CD4-positive, alpha-beta T cell treated with Interleukin-17A for 4 hours (primary cell): ENCODE measurements at regions not wholly inside any gene's neighbourhood (a gene's known extent, or its start where the extent isn't known, plus 50 kb on each side); places are given as distances from the start of the nearest gene placed in this dataset.
A peak's percentile ranks its signal among the peaks of the same experiment; 100 is the strongest.

Experiments
- DNase-seq: peaks from one replicate; pipeline ENCODE4 v3.0.0-alpha.2; 2020; ENCODE audit warnings: mixed read lengths

DNA sequence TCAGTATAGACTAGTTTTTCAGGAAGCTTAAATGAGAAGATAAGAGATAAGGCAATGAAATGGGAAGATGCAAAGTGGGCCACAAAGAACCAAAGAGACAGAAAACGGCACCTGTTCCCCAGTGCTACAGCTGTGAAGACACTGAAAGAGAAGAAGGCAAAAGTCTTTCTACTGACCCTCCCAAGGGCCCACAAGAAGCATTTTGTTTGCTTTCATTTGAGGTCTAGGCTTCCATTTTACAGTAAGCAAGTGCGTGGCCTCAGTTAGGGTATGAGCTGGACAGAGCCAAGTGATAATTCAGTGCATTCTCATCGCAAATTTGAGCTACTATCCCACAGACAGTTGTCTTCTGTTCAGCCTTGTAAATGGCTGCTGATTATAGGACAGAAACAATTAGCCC is 53.4 kb upstream of the STK17B start:
- no peak for DNase-seq

- no peak for DNase-seq
Measured at GRCh38 chr2:196225213-196225612, 53.8 kb upstream of the STK17B start.

DNA sequence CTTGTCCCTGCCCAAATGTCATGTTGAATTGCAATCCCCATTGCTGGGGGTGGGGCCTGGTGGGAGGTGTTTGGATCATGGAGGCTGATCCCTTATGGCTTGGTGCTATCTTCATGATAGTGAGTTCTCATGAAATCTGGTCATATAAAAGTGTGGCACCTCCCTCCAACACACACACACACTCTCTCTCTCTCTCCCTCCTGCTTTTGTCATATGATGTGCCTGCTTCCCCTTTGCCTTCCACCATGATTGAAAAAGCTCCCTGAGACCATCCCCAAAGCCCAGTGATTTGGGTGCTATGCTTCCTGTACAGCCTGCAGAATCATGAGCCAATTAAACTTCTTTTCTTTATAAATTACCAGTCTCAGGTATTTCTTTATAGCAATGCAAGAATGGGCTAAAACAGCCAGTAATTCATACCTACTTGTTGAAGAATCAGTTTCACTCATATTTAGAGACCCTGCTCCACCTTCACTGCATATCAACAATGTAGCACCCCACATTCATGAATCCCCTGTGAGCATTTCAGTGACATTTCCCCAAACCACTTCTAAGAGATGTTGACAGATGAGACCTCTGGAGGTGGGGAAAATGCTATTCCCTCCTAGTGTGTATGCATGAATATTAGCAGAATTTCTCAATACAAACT is 54.8 kb upstream of the STK17B start:
- DNase-seq: no peak

DNA sequence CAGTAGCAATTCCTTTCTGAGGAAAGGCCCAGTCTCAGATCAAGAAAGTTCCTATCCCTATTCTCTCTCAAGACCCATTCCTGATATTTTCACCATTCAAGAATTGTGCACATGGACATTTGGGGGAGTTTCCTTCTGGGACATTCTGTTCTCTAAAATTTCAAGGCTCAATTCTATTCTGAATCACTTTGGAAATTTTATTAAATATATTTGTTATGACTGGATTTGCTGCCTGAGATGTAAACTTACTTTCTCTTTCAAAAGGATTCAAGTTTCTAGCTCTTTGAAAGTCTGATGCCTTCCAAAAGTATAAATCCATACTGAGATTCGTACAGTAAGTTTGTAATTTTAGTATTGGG is 55.3 kb upstream of the STK17B start:
- no peak for DNase-seq

DNA sequence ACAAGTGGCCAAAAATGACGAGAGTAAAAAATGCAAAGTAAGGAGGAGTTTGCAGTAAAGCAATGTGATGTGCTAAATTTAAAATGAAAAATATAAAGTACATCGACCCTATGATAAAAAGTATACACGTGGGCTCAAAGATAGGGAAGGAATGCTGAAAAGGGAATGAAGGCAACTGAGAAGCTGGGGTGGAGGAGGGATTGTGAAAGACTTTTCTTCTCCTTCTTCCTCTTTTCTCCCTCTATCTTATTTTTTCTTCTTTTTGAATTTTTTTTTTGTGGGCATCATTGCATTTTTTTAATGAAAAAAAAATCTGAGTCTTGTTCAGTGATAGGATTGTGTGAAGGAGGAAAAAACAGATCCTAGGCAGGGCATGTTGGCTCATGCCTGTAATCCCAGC is 57.6 kb upstream of the STK17B start:
- DNase-seq: no peak

DNA sequence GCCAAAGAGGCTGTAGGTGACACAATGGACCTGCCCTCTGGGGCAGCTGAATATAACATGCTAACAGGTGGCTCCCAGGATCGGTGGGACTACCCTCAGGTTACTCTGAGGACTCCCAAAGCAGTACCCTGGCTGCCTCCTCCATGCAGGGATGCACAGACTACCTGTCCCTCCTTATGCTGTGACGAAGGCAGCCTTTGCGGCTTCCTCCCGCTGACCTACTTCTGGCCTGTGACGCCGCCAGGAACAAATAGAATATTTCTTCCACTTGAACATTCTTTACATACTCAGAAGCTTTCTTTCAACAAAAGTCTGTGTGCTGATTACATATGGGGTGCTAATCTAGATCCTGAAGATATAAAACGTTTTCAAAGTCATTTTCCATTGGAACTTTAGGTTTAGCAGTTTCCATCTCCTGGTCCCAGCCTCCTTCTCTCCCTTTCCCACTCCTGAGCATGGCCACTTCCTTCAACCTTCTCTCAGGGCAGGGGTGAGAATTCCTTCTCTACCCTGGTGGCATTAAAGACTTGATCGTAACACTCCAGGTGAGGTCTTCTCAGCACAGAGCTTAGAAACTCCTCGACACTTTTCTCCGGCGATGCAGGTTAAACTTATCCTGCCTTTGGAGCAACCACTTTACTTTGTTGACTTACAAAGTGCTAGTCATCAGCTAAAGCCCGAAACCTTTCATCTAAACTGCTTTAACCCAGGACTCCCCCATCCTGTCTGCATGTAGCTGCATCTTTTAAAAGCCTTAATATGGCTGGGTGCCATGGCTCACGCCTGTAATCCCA is 58.9 kb upstream of the STK17B start:
- peak; percentile 72 for DNase-seq

- peak; percentile 24 for DNase-seq
Measured at GRCh38 chr2:196233021-196233804, 61.8 kb upstream of the STK17B start.

DNA sequence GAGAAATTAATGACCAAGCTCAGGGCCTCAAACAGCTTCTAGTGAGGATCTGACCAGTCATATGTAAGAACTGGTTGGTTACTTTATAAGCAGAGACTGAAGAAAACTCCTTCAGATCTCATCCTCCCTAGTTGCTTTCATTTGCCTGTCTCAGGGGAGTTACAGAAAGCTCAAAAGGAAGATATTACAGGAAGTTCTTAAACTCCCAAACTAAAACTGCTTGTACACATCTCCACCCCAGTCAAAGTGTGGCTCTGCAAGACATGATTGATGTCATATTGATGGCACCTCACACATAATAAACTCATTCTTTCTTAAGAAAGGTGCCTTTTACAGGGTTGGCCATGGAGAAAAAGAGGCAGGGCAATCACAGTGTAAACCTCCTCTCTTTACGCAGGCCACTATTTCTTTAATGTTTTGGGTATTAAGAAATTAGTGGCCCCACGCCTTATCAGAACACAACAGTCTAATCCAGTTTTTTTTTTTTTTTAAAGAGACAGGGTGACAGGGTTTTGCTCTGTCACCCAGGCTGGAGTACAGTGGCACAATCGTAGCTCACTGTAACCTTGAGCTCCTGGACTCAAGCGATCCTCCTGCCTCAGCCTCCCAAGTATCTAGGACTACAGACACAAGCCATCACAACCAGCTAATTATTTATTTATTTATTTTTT is 62.6 kb upstream of the STK17B start:
- DNase-seq: peak; percentile 30

- peak; percentile 60 for DNase-seq
Measured at GRCh38 chr2:196234672-196235071, 63.3 kb upstream of the STK17B start.

DNA sequence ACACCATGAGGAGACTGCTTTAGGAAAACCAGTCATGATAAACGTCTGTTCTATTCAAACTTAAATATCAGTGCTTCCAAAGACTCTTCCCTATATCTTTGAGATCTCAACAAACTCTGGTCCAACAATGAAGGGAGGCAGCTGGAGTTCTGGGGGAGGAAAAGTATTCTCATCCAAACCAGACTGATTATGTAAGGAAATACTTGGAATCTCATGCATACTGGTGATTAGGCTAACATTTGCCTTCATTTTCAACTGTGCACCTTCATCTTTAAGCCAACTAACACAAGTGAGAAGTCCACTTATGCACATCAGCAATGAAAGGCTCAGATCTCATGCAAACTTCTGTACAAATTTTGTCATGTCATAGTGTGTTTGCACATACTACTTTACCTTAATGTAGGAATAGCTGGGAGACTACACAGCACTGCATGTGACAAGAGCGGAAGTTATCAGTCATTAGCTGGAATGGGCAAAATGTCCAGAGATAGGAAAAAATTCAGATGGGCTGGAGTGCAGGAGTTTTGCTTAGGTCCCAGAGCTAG is 67.5 kb upstream of the STK17B start:
- no peak for DNase-seq

DNA sequence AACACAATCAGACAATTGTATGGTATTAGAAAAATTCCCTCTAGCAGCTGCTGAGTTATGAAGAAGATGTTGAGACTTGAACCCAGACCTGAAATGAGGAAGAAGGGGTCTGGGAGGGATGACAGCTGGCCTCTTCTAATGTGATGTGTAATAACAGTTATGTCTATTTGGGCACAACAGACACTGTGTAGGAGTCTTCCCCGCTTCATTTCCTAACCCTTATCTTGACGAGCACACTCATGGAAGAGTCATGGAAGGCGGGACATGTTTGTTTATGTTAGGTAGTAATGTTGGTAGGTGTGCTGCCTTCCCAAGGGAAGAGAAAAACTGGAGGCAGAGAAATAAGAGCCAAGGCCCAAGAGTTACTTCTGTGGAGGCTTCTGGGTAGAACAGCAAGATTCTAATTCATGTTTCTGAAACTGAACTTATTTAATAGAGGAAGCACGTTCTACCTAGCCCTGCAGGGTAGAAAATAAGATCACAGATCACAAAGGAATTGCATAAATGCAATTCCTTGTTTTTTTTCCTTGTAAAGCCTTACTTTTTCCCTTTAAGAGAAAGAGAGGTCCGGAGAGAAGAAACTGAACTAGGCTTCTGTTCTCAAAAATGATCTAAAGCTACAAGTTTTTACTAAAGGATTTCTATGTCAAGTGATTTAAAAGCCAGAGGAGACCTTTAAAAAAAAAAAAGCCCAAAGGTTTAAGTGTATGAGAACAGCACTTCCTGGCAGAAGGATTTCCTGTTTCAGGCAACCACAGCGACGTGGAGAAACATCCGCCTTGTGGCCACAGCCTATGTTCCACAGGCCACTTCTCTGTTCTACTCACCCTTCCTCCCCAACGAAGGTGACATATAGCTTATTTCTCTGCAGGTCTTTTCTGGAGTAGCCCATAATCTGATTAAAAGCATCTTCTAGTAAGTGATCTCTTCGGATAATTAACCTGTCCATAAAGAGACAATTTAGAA is 68.5 kb upstream of the STK17B start:
- DNase-seq: peak; percentile 80

GRCh38 chr2:196241175-196241574 is 69.8 kb upstream of the STK17B start:
- no peak for DNase-seq

DNA sequence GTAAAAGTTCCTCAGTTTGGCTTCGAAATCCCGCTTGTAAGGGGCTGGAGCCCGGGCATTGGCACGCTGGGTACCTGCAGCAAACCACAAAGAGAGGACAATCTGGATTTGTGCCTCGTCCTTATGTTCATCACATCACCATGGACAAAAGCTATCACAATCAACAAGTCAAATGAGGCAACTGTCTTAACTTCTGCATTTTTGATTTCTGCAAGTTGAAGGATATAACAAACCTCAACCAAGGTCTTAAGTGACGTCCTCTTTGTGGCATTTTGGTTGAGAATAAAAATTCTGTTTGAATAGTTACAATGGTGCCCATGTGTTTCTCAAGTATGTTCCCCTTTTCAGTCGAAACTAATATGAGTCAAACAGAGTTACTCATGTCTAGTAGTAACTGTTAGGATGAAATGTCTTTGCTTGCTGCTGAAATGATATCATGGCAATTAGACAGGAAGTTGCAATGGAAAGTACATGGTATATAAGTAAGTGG is 70.8 kb upstream of the STK17B start:
- DNase-seq: no peak

- DNase-seq: no peak
Measured at GRCh38 chr2:196244516-196244915, 73.1 kb upstream of the STK17B start.

GRCh38 chr2:196244966-196245365 is 73.6 kb upstream of the STK17B start:
- DNase-seq: no peak

- no peak for DNase-seq
Measured at GRCh38 chr2:196245378-196246140, 74.2 kb upstream of the STK17B start.

GRCh38 chr2:196247114-196247975 is 76.0 kb upstream of the STK17B start:
- DNase-seq: no peak

DNA sequence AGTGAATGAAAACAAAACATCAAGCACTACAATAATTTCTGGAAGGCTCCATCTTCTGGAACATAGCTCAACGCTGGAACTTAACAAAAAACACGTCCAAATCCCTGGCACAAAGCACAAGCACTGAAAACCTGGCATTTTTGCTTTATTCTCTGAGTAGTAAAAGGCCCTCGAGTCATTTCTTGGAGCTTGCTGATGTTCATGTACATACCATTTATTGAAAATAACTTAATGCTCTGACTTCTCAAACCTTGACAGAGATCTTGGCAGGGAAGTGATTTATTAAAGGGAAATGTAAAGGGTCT is 76.5 kb upstream of the STK17B start:
- DNase-seq: no peak

DNA sequence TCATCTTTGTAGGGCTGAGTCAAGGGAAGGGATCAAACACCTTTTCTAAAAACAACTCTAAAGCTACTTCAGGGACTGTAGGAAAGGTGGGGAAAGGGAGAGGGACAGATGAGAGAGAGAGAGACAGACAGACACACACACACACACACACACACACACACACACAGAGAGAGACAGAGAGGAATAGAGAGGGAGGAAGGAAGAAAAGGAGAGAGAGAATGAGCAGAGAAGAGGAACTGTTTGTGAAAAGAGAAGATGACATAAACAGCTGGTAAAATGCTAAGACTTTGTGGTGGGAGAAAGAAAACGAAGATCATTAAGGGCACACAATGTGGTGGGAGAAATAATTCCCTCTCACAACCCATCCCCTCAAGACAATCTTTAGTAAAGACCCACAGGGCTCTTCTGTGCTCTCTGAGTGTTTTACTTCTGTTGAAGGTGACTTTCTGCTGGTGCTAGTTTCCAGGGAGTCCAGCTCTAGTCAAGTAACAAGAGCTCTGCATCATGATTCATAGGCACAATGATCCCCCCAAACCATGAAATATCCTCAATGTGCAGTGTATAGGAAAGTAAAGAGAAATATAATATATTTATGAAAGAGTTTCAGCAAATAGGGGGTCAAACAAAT is 77.2 kb upstream of the STK17B start:
- no peak for DNase-seq

DNA sequence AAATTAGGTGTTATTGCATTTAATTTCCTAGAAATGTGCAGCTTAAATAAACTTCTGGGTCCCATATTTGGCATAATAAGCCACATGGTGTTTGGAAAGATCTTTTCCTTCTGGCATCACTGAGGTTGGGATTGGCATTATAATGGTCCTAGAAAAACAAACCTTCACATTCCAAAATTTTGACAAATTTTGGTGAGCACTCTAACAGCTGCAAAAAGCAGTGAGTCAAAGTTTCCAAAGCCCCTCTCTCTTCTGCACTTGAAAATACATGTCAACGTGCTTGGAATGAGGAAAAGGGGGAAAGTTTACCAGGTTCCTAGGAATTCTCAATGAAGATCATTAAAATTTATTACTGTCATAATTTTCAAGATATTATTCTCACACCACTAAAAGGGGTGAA is 77.8 kb upstream of the STK17B start:
- no peak for DNase-seq
